ENCODE measurements at regions not wholly inside any gene's neighbourhood (a gene's known extent, or its start where the extent isn't known, plus 50 kb on each side); places are given as distances from the start of the nearest gene placed in this dataset.
A peak's percentile ranks its signal among the peaks of the same experiment; 100 is the strongest.

DNA sequence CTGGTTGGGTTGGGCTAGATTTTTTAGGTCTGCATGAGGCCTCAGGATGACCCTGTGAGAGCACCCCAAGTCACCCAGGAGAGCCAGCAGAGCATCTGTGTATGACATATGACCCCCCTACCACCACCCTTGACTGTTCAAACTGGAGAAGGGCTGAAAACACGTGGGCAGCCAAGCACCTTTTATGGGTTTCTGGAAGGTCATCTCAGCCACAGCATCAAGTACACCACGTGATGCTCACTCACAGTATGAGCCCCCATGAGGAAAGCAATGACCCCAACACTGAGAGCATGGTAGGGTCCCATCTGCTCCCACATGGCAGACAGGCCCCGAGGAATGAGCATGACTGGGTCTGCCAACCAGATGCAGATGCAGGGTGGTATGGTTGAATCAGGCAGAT lies 149.4 kb upstream of the GDF10 start:
- Histone ChIP-seq H3K27me3 (peaks cover 0 to 6% (median 0%) of the 10 kb centered on the region in 7 donors), H3K4me3 (no peak overlapping the region), H3K36me3 (no peaks in the 10 kb centered on the region), H3K27ac (no peak overlapping the region), H3K4me1 (peaks cover 0 to 3% (median 0%) of the 10 kb centered on the region in 9 donors), H3K9me3 (peaks cover 0 to 18% (median 12%) of the 10 kb centered on the region in 11 donors)
- WGBS, 2 donors: 78% methylated on average over 3 of the region's 3 CpGs
- TF ChIP-seq, protein P1, sequence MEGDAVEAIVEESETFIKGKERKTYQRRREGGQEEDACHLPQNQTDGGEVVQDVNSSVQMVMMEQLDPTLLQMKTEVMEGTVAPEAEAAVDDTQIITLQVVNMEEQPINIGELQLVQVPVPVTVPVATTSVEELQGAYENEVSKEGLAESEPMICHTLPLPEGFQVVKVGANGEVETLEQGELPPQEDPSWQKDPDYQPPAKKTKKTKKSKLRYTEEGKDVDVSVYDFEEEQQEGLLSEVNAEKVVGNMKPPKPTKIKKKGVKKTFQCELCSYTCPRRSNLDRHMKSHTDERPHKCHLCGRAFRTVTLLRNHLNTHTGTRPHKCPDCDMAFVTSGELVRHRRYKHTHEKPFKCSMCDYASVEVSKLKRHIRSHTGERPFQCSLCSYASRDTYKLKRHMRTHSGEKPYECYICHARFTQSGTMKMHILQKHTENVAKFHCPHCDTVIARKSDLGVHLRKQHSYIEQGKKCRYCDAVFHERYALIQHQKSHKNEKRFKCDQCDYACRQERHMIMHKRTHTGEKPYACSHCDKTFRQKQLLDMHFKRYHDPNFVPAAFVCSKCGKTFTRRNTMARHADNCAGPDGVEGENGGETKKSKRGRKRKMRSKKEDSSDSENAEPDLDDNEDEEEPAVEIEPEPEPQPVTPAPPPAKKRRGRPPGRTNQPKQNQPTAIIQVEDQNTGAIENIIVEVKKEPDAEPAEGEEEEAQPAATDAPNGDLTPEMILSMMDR (IDR thresholded peaks at IDR 0.05): no peak
- ATAC-seq: no peak
- intact Hi-C loops (cut with DNase I): no loop called here
- no peak for DNase-seq

DNA sequence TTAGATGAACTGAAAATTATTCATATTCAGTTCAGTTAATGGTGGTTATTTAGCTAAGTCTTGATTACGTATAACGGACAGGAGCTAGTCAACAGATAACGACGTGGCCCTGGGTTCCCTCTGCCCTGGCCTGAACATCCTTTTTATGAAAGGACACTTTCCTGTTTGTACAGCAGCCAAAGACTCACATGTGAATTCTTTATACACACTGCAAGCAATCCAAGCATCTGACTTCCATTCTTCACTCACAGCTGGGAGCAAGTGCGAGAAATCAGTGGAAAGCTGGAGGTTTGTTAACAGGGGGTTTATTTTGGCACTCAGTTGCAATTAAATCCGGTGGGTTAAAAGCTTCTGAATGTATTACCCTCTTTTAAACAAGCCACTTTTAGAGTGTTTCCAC lies 148.1 kb upstream of the GDF10 start:
- no peak for DNase-seq
- Histone ChIP-seq H3K9me3 (peaks cover 0 to 22% (median 13%) of the 10 kb centered on the region in 11 donors), H3K27ac (no peak overlapping the region), H3K36me3 (no peaks in the 10 kb centered on the region), H3K4me3 (no peak overlapping the region), H3K4me1 (no peaks in the 10 kb centered on the region), H3K27me3 (peaks cover 0 to 8% (median 0%) of the 10 kb centered on the region in 7 donors)
- intact Hi-C loops (cut with DNase I): no loop called here
- WGBS, 2 donors: 45 to 53% methylated on average over 6 of the region's 6 CpGs
- TF ChIP-seq, protein P1 (IDR thresholded peaks at IDR 0.05): no peak
- ATAC-seq: no peak

DNA sequence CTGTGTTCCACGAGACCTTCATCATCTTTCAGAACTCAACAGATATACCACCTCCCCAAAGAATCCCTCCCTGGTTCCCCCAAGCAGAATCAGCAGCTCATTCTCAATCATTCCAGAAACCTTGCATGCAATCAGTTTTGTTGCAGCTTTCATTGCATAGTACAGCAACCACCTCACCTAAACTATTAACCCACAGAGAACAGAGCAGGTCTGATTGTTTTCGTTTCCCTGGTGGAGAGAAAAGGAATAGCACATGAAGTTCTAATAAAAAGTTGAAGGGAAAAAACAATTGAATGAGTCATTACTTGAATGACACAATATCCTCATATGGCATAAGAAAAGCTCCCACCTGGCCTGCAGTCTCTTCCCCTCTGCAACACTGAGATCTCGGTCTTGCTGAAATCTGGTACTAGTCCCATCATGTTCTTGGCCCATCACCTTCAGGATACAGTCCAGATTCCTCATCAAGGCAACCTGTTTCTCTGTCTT lies 147.1 kb upstream of the GDF10 start:
- 53 to 82% methylated on average over 3 of the region's 3 CpGs for WGBS, 2 donors
- ATAC-seq (no peak), DNase-seq (no peak)
- intact Hi-C loops (cut with DNase I): no loop called here
- TF ChIP-seq, protein P1 (IDR thresholded peaks at IDR 0.05): peak in 2 of 9 donors; percentile 22 to 29
- no peak overlapping the region for H3K4me3 ChIP-seq
- peaks cover 0 to 8% (median 0%) of the 10 kb centered on the region in 7 donors for H3K27me3 ChIP-seq
- no peaks in the 10 kb centered on the region for H3K36me3 ChIP-seq
- no peaks in the 10 kb centered on the region for H3K4me1 ChIP-seq
- peaks cover 0 to 22% (median 13%) of the 10 kb centered on the region in 11 donors for H3K9me3 ChIP-seq
- H3K27ac ChIP-seq: no peak overlapping the region

DNA sequence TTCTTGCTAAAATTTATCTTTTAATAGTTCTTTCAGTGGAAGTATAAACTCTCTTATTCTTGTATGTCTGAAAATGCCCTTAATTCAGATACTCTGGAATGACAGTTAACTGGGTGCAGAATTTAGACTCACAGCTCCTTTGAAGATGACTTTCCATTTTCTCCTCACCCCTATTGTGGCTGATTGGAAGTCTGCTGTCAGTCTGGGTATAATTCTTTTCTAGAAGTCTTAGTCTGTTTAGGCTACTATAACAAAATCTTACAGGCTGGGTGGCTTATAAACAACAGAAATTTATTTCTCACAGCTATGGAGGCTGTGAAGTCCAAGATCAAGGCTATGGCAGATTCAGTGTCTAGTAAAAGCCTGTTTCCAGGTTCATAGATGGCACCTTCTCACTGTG lies 145.2 kb upstream of the GDF10 start:
- Histone ChIP-seq H3K27me3 (peaks cover 0 to 8% (median 0%) of the 10 kb centered on the region in 7 donors), H3K36me3 (no peaks in the 10 kb centered on the region), H3K27ac (no peak overlapping the region), H3K9me3 (peaks cover 0 to 22% (median 13%) of the 10 kb centered on the region in 11 donors), H3K4me3 (no peak overlapping the region), H3K4me1 (no peaks in the 10 kb centered on the region)
- TF ChIP-seq, protein P1 (IDR thresholded peaks at IDR 0.05): no peak
- ATAC-seq (no peak), DNase-seq (no peak)
- intact Hi-C loops (cut with DNase I): no loop called here
